HepG2 (cell line): ENCODE measurements at regions not wholly inside any gene's neighbourhood (a gene's known extent, or its start where the extent isn't known, plus 50 kb on each side); places are given as distances from the start of the nearest gene placed in this dataset.

Experiments
- ATAC-seq: fragments of 200-7000 bp; cut with Tn5 transposase; 3 replicates; pipeline ENCODE4 v1.9.1; 2020; ENCODE audit warnings: mild to moderate bottlenecking, moderate library complexity
- BruUV-seq: library from RNA; stranded (reverse); fragments of 400-500 nt; replicated peaks from 2 replicates; lab custom pipeline; 2021; lab: Mats Ljungman, UMichigan
- CTCF ChIA-PET: fragments of 300-600 bp; formaldehyde crosslinking; extraction: SDS; loops from one replicate; lab custom pipeline; 2021; ENCODE audit warnings: low total read pairs, inconsistent platforms, low intra/inter-chr PET ratio; lab: Yijun Ruan, JAX
- POLR2A ChIA-PET: fragments of 350-600 bp; sonication (Branson Sonifier 250); formaldehyde crosslinking; loops from one replicate; lab custom pipeline; 2020; ENCODE audit warnings: antibody characterized with exemption, inconsistent platforms; lab: Yijun Ruan, JAX
- DNase-seq: peaks from one replicate; pipeline ENCODE4 v3.0.0-alpha.2; 2015; ENCODE audit warnings: low spot score
- FAIRE-seq: peaks from 3 replicates; lab custom pipeline; 2011; peaks lifted over from hg19 to GRCh38; lab: Jason Lieb, UNC
- H2AFZ ChIP-seq: one replicate; pipeline ENCODE4 v1.6.1; 2011; ENCODE audit warnings: low read length, inconsistent platforms
- H3K27ac ChIP-seq: fragments of 300-600 bp; 3 replicates; pipeline ENCODE4 v1.8.0; 2011; ENCODE audit warnings: mixed run types, mild to moderate bottlenecking, mixed read lengths, low read length, inconsistent platforms; ENCODE audit not compliant: insufficient read depth; ENCODE audit errors: extremely low read length
- H3K27me3 ChIP-seq, 2 experiments: fragments of 200-600 bp in 1 of 2; 2 replicates in 1 of 2; 3 replicates in 1 of 2; pipeline versions ENCODE4 v1.6.0 to v1.8.0; 2011; ENCODE audit warnings: low read length in 2 of 2, mild to moderate bottlenecking in 2 of 2, moderate library complexity in 2 of 2, inconsistent platforms in 1 of 2; ENCODE audit not compliant: insufficient read depth in 2 of 2, control insufficient read depth in 1 of 2
- H3K36me3 ChIP-seq, 2 experiments: fragments of 200-600 bp in 1 of 2; replicated peaks in 1 of 2; 2 replicates in 1 of 2; 3 replicates in 1 of 2; pipeline versions ENCODE4 v1.5.1 to v1.8.0; 2011; ENCODE audit warnings: low read length in 2 of 2, inconsistent platforms in 1 of 2; ENCODE audit not compliant: insufficient read depth in 2 of 2, control insufficient read depth in 1 of 2
- H3K4me1 ChIP-seq: 2 replicates; pipeline ENCODE4 v1.5.1; 2012; ENCODE audit warnings: low read length, inconsistent platforms; ENCODE audit not compliant: insufficient read depth
- H3K4me2 ChIP-seq: 2 replicates; pipeline ENCODE4 v1.6.0; 2011; ENCODE audit warnings: low read depth, low read length, inconsistent platforms
- H3K4me3 ChIP-seq, 3 experiments: fragments of 200-600 bp in 1 of 3; sonication (generic), shearing (Covaris generic) in 1 of 3; replicated peaks in 1 of 3; 2 replicates each; pipeline ENCODE4 v1.5.1; 2011 to 2016; ENCODE audit warnings: low read length in 3 of 3, inconsistent platforms in 2 of 3, low read depth in 2 of 3, mild to moderate bottlenecking in 2 of 3, control low read depth in 1 of 3, mixed read lengths in 1 of 3; ENCODE audit not compliant: insufficient read depth in 1 of 3
- H3K79me2 ChIP-seq: one replicate; pipeline ENCODE4 v1.6.1; 2011; ENCODE audit warnings: low read length, inconsistent platforms; ENCODE audit not compliant: insufficient read depth
- H3K9ac ChIP-seq: 2 replicates; pipeline ENCODE4 v1.6.0; 2011; ENCODE audit warnings: mild to moderate bottlenecking, low read depth, low read length, inconsistent platforms; ENCODE audit not compliant: insufficient read depth
- H3K9me3 ChIP-seq: 2 replicates; pipeline ENCODE4 v1.5.1; 2012; ENCODE audit warnings: mild to moderate bottlenecking, low read length
- H4K20me1 ChIP-seq: 2 replicates; pipeline ENCODE4 v1.6.0; 2011; ENCODE audit warnings: inconsistent platforms, mild to moderate bottlenecking, low read length, moderate library complexity; ENCODE audit not compliant: insufficient read depth
- CEBPB ChIP-seq: IDR thresholded peaks from 2 replicates; pipeline ENCODE4 v1.6.1; 2011; ENCODE audit warnings: low read depth, low read length, improper control_type of control experiment, borderline replicate concordance
- HES4 ChIP-seq: sonication (generic); formaldehyde crosslinking; IDR thresholded peaks from 2 replicates; pipeline ENCODE4 v1.9.0; 2021; ENCODE audit warnings: mild to moderate bottlenecking, missing genetic modification reagents, borderline replicate concordance
- HOXA9 ChIP-seq: sonication (generic); formaldehyde crosslinking; IDR thresholded peaks from 2 replicates; pipeline ENCODE4 v1.8.1; 2022; ENCODE audit warnings: missing genetic modification reagents, mild to moderate bottlenecking, moderate library complexity, borderline replicate concordance
- KDM1A ChIP-seq: IDR thresholded peaks from 2 replicates; pipeline ENCODE4 v1.6.1; 2016; ENCODE audit warnings: missing compliant biosample characterization
- PRDM10 ChIP-seq: sonication (generic); formaldehyde crosslinking; IDR thresholded peaks from 2 replicates; pipeline ENCODE4 v1.4.0; 2020; ENCODE audit warnings: low read depth, missing genetic modification reagents
- RARA ChIP-seq: IDR thresholded peaks from 2 replicates; pipeline ENCODE4 v1.6.1; 2016; ENCODE audit warnings: missing genetic modification reagents, missing compliant biosample characterization
- RNF219 ChIP-seq: sonication (generic); formaldehyde crosslinking; IDR thresholded peaks from 2 replicates; pipeline ENCODE4 v1.5.0; 2020; ENCODE audit warnings: mild to moderate bottlenecking, missing genetic modification reagents
- SALL1 ChIP-seq: sonication (generic); formaldehyde crosslinking; IDR thresholded peaks from 2 replicates; pipeline ENCODE4 v1.8.0; 2022; ENCODE audit warnings: mild to moderate bottlenecking, missing genetic modification reagents
- SIX4 ChIP-seq: sonication (generic); formaldehyde crosslinking; IDR thresholded peaks from 2 replicates; pipeline ENCODE4 v1.4.0; 2020; ENCODE audit warnings: missing genetic modification reagents
- U2AF2 ChIP-seq: fragments of 200-400 bp; formaldehyde crosslinking; IDR thresholded peaks from 2 replicates; pipeline ENCODE4 v1.6.1; 2017; ENCODE audit warnings: low read depth, mild to moderate bottlenecking, low read length
- ZFP1 ChIP-seq: IDR thresholded peaks from 2 replicates; pipeline ENCODE4 v1.6.1; 2016
- ZNF256 ChIP-seq: sonication (generic); formaldehyde crosslinking; conservative IDR thresholded peaks from 2 replicates; pipeline ENCODE4 v1.4.0; 2020; ENCODE audit warnings: missing genetic modification reagents
- ZNF274 ChIP-seq: sonication (generic); formaldehyde crosslinking; IDR thresholded peaks from 2 replicates; pipeline ENCODE4 v1.5.1; 2020; ENCODE audit warnings: mild to moderate bottlenecking, missing genetic modification reagents
- ZNF512B ChIP-seq: sonication (generic); formaldehyde crosslinking; IDR thresholded peaks from 2 replicates; pipeline ENCODE4 v1.5.1; 2020; ENCODE audit warnings: missing genetic modification reagents, mild to moderate bottlenecking, borderline replicate concordance
- WGBS: methylation state at CpG from one replicate; pipeline ENCODE4 v1.1.6; 2017; ENCODE audit warnings: low lambda C conversion rate; 5-methylcytosine and 5-hydroxymethylcytosine counted together
- in situ Hi-C: cut with HindIII; loops from 2 replicates; pipeline ENCODE4 v1.10.0; 2017; ENCODE audit warnings: low pct_unique_long_range_greater_than_20kb; ENCODE audit not compliant: extremely low pct_ligation_motif_present
- intact Hi-C: fragments of 100-400 bp; cut with micrococcal nuclease; formaldehyde crosslinking; loops from one replicate; pipeline ENCODE4 v1.10.0; 2022; ENCODE audit not compliant: unreplicated experiment

GRCh38 chr13:111882351-111882750 lies 184.6 kb upstream of the SOX1 start:
- peaks cover 0 to 7% of the 10 kb centered on the region in 2 experiments; a peak in 1 of 5 replicates for H3K27me3 ChIP-seq
- no peak for FAIRE-seq
- H3K27ac ChIP-seq: no peak overlapping the region
- BruUV-seq: no TSS peak
- no peak overlapping the region for H2AFZ ChIP-seq
- no peaks in the 10 kb centered on the region for H4K20me1 ChIP-seq
- intact Hi-C loops (no loop called here), in situ Hi-C loops (no loop called here)
- no peak overlapping the region for H3K4me3 ChIP-seq
- no peaks in the 10 kb centered on the region for H3K4me1 ChIP-seq
- POLR2A ChIA-PET: no interaction called here
- WGBS: 3% methylated on average over 4 of the region's 6 CpGs
- no peak for DNase-seq
- no peaks in the 10 kb centered on the region for H3K9me3 ChIP-seq
- CTCF ChIA-PET: no interaction called here
- ATAC-seq: no peak
- no peaks in the 10 kb centered on the region for H3K36me3 ChIP-seq
- no peak overlapping the region for H3K4me2 ChIP-seq
- no peak overlapping the region for H3K9ac ChIP-seq
- H3K79me2 ChIP-seq: no peaks in the 10 kb centered on the region
- no peak for TF ChIP-seq ZNF512B (CRISPR knock-in tag)
- TF ChIP-seq ZNF256 (CRISPR knock-in tag): no peak
- TF ChIP-seq ZFP1 (CRISPR knock-in tag): no peak
- TF ChIP-seq SALL1 (CRISPR knock-in tag): no peak
- TF ChIP-seq SIX4 (CRISPR knock-in tag): no peak
- no peak for TF ChIP-seq ZNF274 (CRISPR knock-in tag)
- no peak for TF ChIP-seq HOXA9 (CRISPR knock-in tag)
- no peak for TF ChIP-seq U2AF2
- TF ChIP-seq CEBPB: no peak
- TF ChIP-seq KDM1A (CRISPR knock-in tag): no peak
- no peak for TF ChIP-seq PRDM10 (CRISPR knock-in tag)
- no peak for TF ChIP-seq HES4 (CRISPR knock-in tag)
- TF ChIP-seq RARA (CRISPR knock-in tag): no peak
- TF ChIP-seq RNF219: no peak
